ENCODE measurements at regions not wholly inside any gene's neighbourhood (a gene's known extent, or its start where the extent isn't known, plus 50 kb on each side); places are given as distances from the start of the nearest gene placed in this dataset.

DNA sequence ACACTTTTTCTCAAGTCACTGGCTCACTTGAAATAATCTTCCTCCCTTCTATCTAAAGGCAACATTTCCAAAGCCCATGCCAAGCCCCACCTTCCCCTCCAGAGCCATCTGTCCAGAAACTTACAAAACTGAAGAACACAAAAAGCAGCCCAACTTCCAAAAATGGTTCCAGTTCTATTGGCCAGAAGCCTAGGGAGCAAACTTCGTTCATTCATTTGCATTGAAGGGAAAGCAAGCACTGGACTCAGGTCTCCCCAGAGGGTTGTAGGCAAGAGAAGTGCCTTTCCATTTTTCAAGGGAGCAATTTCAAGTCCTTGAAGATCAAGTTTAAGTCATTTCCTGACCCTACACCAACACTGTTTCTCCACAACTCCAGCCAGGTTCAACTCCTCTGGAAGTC lies 585.0 kb downstream of the BCL11A start:
- Histone ChIP-seq H3K9me3 (ENCODE audit: control insufficient read depth, low read depth, low read length) (no peaks in the 10 kb centered on the region), H3K4me1 (ENCODE audit: control insufficient read depth, insufficient read depth, low read length) (no peaks in the 10 kb centered on the region), H3K4me3 (ENCODE audit: low read length) (no peak overlapping the region), H3K27ac (ENCODE audit: low read length) (no peak overlapping the region), H3K36me3 (ENCODE audit: control insufficient read depth, insufficient read depth, low read length) (no peaks in the 10 kb centered on the region), H3K27me3 (ENCODE audit: control insufficient read depth, insufficient read depth, low read length) (no peaks in the 10 kb centered on the region)
- no CpG with 5 or more reads among the region's 1 CpG for WGBS (ENCODE audit: insufficient coverage, low lambda C conversion rate)
- no peak for DNase-seq

DNA sequence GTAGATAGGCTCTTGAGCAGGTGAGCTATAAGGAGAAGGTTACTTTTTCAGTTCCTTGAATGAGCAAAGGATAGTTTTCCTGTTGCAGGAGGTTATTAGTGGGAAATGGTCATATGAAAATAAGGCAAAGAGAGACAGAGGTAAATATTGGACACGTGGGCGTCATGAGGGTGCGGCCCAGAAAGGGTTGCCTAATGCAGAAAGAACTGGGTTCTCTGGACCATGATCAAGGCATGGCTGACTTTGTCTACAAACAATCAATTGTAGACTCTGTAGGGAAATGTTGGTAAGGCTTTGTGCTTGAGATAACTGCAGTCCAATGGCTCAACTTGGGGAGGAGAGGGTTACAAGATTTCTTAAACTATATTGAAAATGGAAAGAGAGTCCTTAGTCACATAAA lies 585.8 kb downstream of the BCL11A start:
- Histone ChIP-seq H3K4me1 (ENCODE audit: control insufficient read depth, insufficient read depth, low read length) (no peaks in the 10 kb centered on the region), H3K27me3 (ENCODE audit: control insufficient read depth, insufficient read depth, low read length) (no peaks in the 10 kb centered on the region), H3K4me3 (ENCODE audit: low read length) (no peak overlapping the region), H3K27ac (ENCODE audit: low read length) (no peak overlapping the region), H3K36me3 (ENCODE audit: control insufficient read depth, insufficient read depth, low read length) (no peaks in the 10 kb centered on the region), H3K9me3 (ENCODE audit: control insufficient read depth, low read depth, low read length) (no peaks in the 10 kb centered on the region)
- no CpG with 5 or more reads among the region's 3 CpGs for WGBS (ENCODE audit: insufficient coverage, low lambda C conversion rate)
- DNase-seq: no peak

DNA sequence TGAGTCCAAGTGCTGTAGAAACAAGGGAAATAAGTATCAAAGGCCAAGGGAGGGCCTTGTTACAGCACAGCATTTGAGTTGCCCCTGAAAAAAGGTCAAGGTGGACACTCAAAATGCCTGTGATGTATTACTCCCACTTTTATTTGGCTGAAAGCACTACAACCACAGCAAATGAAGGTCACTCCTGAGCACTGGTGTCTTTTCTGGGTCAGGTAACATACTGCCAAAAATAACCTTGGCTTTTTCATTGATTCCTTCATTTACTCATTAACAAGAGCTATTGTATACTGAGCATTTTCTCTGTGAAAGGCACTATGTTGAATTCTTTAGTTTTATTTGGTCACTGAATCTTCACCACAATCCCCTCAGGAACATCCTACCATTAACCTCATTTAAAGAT lies 590.3 kb downstream of the BCL11A start:
- Histone ChIP-seq H3K27ac (ENCODE audit: low read length) (no peak overlapping the region), H3K27me3 (ENCODE audit: control insufficient read depth, insufficient read depth, low read length) (no peaks in the 10 kb centered on the region), H3K36me3 (ENCODE audit: control insufficient read depth, insufficient read depth, low read length) (no peaks in the 10 kb centered on the region), H3K4me1 (ENCODE audit: control insufficient read depth, insufficient read depth, low read length) (no peaks in the 10 kb centered on the region), H3K4me3 (ENCODE audit: low read length) (no peak overlapping the region), H3K9me3 (ENCODE audit: control insufficient read depth, low read depth, low read length) (no peaks in the 10 kb centered on the region)
- DNase-seq: no peak

DNA sequence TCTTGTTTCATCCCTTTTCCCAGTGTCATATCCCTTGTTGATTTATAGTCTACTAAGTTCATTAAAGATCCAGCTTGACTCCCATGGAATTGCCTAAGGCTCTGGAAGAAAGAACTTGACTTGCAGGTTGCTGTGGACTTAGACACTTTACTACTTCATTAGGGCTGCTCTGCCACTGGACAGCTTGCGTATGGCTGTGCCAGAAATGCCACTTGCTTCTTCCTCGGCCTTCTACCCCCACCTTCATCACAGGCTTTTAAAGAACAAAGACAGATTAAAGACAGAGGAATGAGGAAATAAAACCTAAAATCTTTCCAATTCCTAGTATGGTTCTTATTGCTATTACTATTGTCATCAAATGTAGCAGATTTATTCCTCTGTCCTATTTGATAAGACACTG lies 591.7 kb downstream of the BCL11A start:
- WGBS (ENCODE audit: insufficient coverage, low lambda C conversion rate): no CpG with 5 or more reads among the region's 2 CpGs
- Histone ChIP-seq H3K36me3 (ENCODE audit: control insufficient read depth, insufficient read depth, low read length) (no peaks in the 10 kb centered on the region), H3K4me1 (ENCODE audit: control insufficient read depth, insufficient read depth, low read length) (no peaks in the 10 kb centered on the region), H3K4me3 (ENCODE audit: low read length) (no peak overlapping the region), H3K27ac (ENCODE audit: low read length) (no peak overlapping the region), H3K27me3 (ENCODE audit: control insufficient read depth, insufficient read depth, low read length) (no peaks in the 10 kb centered on the region), H3K9me3 (ENCODE audit: control insufficient read depth, low read depth, low read length) (no peaks in the 10 kb centered on the region)
- peak in 1 of 2 donors; percentile 53 for DNase-seq

DNA sequence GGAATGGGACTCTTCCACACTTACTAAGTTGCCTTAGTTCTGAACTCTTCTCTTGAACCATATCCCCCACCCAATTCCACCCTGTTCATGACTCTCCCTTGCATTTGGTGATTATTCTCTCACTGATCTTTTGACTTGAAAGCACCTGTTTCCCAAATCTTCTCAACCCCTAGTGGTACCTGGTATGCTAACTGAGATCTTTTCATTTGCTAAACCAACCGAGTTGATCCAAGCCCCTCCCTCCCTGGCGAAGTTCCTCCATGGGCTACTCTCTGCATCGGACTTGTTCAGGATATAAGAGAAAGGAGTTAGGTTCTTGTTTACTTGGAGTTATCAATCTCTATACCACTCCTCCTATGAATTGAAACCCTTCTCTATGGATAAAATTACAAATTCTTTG lies 593.5 kb downstream of the BCL11A start:
- Histone ChIP-seq H3K27ac (ENCODE audit: low read length) (no peak overlapping the region), H3K9me3 (ENCODE audit: control insufficient read depth, low read depth, low read length) (no peaks in the 10 kb centered on the region), H3K27me3 (ENCODE audit: control insufficient read depth, insufficient read depth, low read length) (no peaks in the 10 kb centered on the region), H3K4me3 (ENCODE audit: low read length) (no peak overlapping the region), H3K4me1 (ENCODE audit: control insufficient read depth, insufficient read depth, low read length) (no peaks in the 10 kb centered on the region), H3K36me3 (ENCODE audit: control insufficient read depth, insufficient read depth, low read length) (no peaks in the 10 kb centered on the region)
- no peak for DNase-seq
- WGBS (ENCODE audit: insufficient coverage, low lambda C conversion rate): 75% methylated on average over 2 of the region's 3 CpGs

DNA sequence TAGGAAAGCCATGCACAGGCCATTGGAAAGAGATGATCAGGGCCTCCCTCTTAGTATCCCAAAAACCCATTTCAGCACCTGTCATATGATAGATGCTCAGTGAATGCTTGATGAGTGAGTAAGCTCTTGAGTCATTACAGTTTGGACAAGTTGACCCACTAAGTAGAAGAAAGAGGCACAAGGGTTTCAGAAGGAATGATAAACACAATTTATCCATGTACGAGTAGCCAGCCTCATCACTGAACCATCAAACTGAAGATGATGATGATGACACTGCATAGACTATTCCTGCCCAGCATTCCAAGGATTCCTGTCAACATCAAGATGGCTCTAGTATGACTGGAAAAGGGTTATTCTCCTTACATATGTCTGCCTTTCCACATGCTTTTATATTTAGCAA lies 596.0 kb downstream of the BCL11A start:
- no peak for DNase-seq
- Histone ChIP-seq H3K9me3 (ENCODE audit: control insufficient read depth, low read depth, low read length) (no peaks in the 10 kb centered on the region), H3K36me3 (ENCODE audit: control insufficient read depth, insufficient read depth, low read length) (no peaks in the 10 kb centered on the region), H3K4me1 (ENCODE audit: control insufficient read depth, insufficient read depth, low read length) (no peaks in the 10 kb centered on the region), H3K27ac (ENCODE audit: low read length) (no peak overlapping the region), H3K27me3 (ENCODE audit: control insufficient read depth, insufficient read depth, low read length) (no peaks in the 10 kb centered on the region), H3K4me3 (ENCODE audit: low read length) (no peak overlapping the region)
- 100% methylated on average over 1 of the region's 1 CpG for WGBS (ENCODE audit: insufficient coverage, low lambda C conversion rate)

DNA sequence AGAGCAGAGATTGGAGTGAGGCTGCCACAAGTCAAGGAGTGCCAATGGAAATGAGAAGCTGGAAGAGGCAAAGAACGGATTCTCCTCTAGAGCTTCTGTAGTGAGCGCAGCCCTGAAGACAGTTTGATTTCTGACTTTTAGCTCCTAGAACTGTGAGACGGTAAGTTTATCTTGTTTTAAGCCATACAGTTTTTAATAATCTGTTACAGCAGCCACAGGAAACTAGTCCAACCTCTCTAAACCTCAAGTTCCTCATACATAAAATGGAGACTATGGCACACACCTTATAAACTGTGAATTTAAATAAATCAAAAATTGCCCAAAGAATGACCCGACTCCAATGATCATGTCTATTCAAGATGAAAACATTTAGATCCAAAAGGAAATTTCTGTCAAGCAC lies 596.5 kb downstream of the BCL11A start:
- no peak overlapping the region for H3K4me3 ChIP-seq (ENCODE audit: low read length)
- 80% methylated on average over 1 of the region's 4 CpGs for WGBS (ENCODE audit: insufficient coverage, low lambda C conversion rate)
- no peaks in the 10 kb centered on the region for H3K27me3 ChIP-seq (ENCODE audit: control insufficient read depth, insufficient read depth, low read length)
- H3K4me1 ChIP-seq (ENCODE audit: control insufficient read depth, insufficient read depth, low read length): no peaks in the 10 kb centered on the region
- no peak overlapping the region for H3K27ac ChIP-seq (ENCODE audit: low read length)
- H3K9me3 ChIP-seq (ENCODE audit: control insufficient read depth, low read depth, low read length): no peaks in the 10 kb centered on the region
- no peak for DNase-seq
- H3K36me3 ChIP-seq (ENCODE audit: control insufficient read depth, insufficient read depth, low read length): no peaks in the 10 kb centered on the region

DNA sequence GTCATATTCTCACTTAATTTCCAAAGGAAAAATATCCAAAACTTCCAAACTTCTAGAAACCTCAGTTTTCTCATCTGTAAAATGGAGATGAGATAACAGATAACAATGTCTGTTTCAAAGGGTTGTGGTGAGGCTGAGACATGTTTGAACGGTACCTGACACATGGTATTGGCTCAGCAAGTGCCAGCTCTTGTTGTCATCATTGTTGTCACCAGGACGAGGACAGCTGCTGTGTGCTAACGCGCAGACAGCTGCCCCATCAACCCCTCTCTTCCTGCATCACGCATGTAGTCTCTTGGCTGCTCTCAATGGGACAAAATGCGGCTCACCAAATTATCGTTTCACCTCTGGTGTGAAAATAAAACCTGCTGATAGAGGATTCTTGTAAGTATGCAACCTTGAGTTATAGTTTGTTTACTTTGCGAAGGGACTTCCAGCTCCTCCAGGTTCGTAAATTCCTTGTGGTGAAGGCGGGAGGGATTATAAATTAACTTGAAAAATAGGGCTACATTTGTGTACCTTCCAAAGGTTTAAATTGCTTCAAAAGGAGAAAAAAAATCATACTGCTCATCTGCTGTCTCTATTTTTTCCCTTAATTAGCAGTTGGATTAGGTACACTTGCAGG lies 605.4 kb downstream of the BCL11A start:
- WGBS (ENCODE audit: insufficient coverage, low lambda C conversion rate): no CpG with 5 or more reads among the region's 10 CpGs
- Histone ChIP-seq H3K36me3 (ENCODE audit: control insufficient read depth, insufficient read depth, low read length) (no peaks in the 10 kb centered on the region), H3K4me1 (ENCODE audit: control insufficient read depth, insufficient read depth, low read length) (peaks cover 13% of the 10 kb centered on the region), H3K9me3 (ENCODE audit: control insufficient read depth, low read depth, low read length) (no peaks in the 10 kb centered on the region), H3K27ac (ENCODE audit: low read length) (peak overlapping the region; percentile 46), H3K27me3 (ENCODE audit: control insufficient read depth, insufficient read depth, low read length) (no peaks in the 10 kb centered on the region), H3K4me3 (ENCODE audit: low read length) (no peak overlapping the region)
- DNase-seq: peak; percentile 27 to 71

DNA sequence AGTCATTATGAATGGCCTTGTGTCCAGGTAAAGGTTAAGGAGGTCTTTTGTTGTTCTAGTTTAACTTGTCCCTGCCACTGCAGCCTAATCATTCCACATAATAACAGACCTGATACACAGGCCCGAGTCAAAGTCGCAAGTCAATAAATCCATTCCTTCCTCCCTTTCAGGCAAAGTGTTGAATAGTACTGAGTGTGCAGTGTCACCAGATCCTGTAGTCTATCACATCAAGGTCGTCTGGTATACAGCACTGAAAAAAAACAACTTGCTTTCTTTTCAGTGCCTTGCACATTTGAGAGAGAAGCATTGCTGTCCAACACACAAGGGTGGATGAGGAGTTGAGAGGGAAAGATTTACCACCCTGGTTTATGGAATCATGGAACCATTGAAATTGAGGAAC lies 606.2 kb downstream of the BCL11A start:
- Histone ChIP-seq H3K27ac (ENCODE audit: low read length) (peak overlapping the region; percentile 46), H3K27me3 (ENCODE audit: control insufficient read depth, insufficient read depth, low read length) (no peaks in the 10 kb centered on the region), H3K4me1 (ENCODE audit: control insufficient read depth, insufficient read depth, low read length) (peaks cover 13% of the 10 kb centered on the region), H3K9me3 (ENCODE audit: control insufficient read depth, low read depth, low read length) (no peaks in the 10 kb centered on the region), H3K36me3 (ENCODE audit: control insufficient read depth, insufficient read depth, low read length) (no peaks in the 10 kb centered on the region), H3K4me3 (ENCODE audit: low read length) (no peak overlapping the region)
- no CpG with 5 or more reads among the region's 3 CpGs for WGBS (ENCODE audit: insufficient coverage, low lambda C conversion rate)
- DNase-seq: peak in 1 of 2 donors; percentile 63

DNA sequence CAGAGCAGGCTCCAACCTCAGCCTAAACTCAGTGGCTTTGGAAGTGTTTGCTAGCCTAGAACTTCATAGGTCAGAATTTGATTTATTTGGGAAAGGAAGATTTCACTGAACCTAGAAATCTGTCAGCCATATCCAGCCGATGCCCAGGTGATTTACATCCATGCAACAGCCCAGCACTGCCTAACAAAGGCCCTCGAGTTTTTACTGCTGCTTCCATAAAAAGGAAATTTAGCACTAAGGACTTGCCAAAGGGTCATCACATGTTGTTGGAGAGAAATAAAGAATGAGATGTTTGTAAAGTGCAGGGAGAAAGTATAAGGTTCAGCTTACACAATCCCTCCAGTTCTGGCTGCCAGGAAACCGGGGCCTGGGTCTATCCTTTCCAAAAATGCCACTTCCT lies 614.2 kb downstream of the BCL11A start:
- DNase-seq: peak; percentile 22 to 64

DNA sequence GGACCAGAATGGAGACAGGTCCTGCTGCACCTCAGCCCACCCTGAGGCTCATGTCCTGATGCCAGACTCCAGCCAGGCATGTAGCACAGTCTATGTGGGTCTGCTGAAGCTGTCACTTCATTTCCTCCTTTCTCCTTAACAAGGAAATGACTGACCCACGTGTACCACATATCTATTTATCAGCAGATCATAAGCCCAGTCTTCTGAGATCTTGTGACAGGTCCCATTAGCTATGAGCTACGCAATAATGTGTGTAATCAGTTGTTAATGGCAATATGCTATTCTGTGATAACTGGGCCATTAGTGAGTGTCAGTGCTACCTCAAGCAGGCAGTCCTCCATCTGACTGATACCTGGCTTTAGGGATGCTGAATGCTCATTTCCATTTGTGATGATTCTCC lies 615.3 kb downstream of the BCL11A start:
- Histone ChIP-seq H3K36me3 (ENCODE audit: control insufficient read depth, insufficient read depth, low read length) (no peaks in the 10 kb centered on the region), H3K4me3 (ENCODE audit: low read length) (no peak overlapping the region), H3K9me3 (ENCODE audit: control insufficient read depth, low read depth, low read length) (no peaks in the 10 kb centered on the region), H3K27me3 (ENCODE audit: control insufficient read depth, insufficient read depth, low read length) (no peaks in the 10 kb centered on the region), H3K27ac (ENCODE audit: low read length) (no peak overlapping the region), H3K4me1 (ENCODE audit: control insufficient read depth, insufficient read depth, low read length) (peaks cover 7% of the 10 kb centered on the region)
- no CpG with 5 or more reads among the region's 2 CpGs for WGBS (ENCODE audit: insufficient coverage, low lambda C conversion rate)
- DNase-seq: peak; percentile 63 to 82

More for the DNA sequence above, 614.2 kb downstream of the BCL11A start:
- Histone ChIP-seq H3K9me3 (ENCODE audit: control insufficient read depth, low read depth, low read length) (no peaks in the 10 kb centered on the region), H3K4me3 (ENCODE audit: low read length) (no peak overlapping the region), H3K27ac (ENCODE audit: low read length) (no peak overlapping the region), H3K36me3 (ENCODE audit: control insufficient read depth, insufficient read depth, low read length) (no peaks in the 10 kb centered on the region), H3K27me3 (ENCODE audit: control insufficient read depth, insufficient read depth, low read length) (no peaks in the 10 kb centered on the region), H3K4me1 (ENCODE audit: control insufficient read depth, insufficient read depth, low read length) (peaks cover 7% of the 10 kb centered on the region)
- no CpG with 5 or more reads among the region's 3 CpGs for WGBS (ENCODE audit: insufficient coverage, low lambda C conversion rate)

All from large intestine (tissue), 3 donors.